Upper lobe of left lung (tissue), 4 donors: ENCODE measurements at regions not wholly inside any gene's neighbourhood (a gene's known extent, or its start where the extent isn't known, plus 50 kb on each side); places are given as distances from the start of the nearest gene placed in this dataset.

Experiments used
- POLR2AphosphoS5 ChIP-seq, 2 donors: sonication (generic); formaldehyde crosslinking; IDR thresholded peaks; one replicate each; pipeline ENCODE4 v1.5.1; 2017; ENCODE audit warnings: antibody characterized with exemption in 2 of 2
- TF ChIP-seq, protein P1 (sequence below), 6 experiments: fragments of 450-650 bp in 4 of 6; fragments of 200-600 bp in 2 of 6; sonication (generic) in 2 of 6; IDR thresholded peaks; one replicate each; pipeline ENCODE4 v1.5.1; 2016 to 2019; ENCODE audit warnings: antibody characterized with exemption in 6 of 6

GRCh38 chr6:51382847-51383246, 564.2 kb downstream of the TFAP2B start:
- TF ChIP-seq POLR2AphosphoS5 (IDR thresholded peaks at IDR 0.05): no peak
- TF ChIP-seq, protein P1, sequence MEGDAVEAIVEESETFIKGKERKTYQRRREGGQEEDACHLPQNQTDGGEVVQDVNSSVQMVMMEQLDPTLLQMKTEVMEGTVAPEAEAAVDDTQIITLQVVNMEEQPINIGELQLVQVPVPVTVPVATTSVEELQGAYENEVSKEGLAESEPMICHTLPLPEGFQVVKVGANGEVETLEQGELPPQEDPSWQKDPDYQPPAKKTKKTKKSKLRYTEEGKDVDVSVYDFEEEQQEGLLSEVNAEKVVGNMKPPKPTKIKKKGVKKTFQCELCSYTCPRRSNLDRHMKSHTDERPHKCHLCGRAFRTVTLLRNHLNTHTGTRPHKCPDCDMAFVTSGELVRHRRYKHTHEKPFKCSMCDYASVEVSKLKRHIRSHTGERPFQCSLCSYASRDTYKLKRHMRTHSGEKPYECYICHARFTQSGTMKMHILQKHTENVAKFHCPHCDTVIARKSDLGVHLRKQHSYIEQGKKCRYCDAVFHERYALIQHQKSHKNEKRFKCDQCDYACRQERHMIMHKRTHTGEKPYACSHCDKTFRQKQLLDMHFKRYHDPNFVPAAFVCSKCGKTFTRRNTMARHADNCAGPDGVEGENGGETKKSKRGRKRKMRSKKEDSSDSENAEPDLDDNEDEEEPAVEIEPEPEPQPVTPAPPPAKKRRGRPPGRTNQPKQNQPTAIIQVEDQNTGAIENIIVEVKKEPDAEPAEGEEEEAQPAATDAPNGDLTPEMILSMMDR (IDR thresholded peaks at IDR 0.05): no peak
